Osteocyte (in vitro differentiated cells): ENCODE measurements at regions not wholly inside any gene's neighbourhood (a gene's known extent, or its start where the extent isn't known, plus 50 kb on each side); places are given as distances from the start of the nearest gene placed in this dataset.

ENCODE experiments used
- DNase-seq: peaks from one replicate; pipeline ENCODE4 v3.0.0; 2021; ENCODE audit warnings: mixed read lengths; ENCODE audit not compliant: unreplicated experiment; ENCODE audit errors: extremely low spot score
- H3K27ac Mint-ChIP-seq: one replicate; pipeline ENCODE4 v1.8.0; 2021; ENCODE audit warnings: mild to moderate bottlenecking, mixed read lengths; ENCODE audit not compliant: unreplicated experiment
- H3K27me3 Mint-ChIP-seq: one replicate; pipeline ENCODE4 v1.8.0; 2021; ENCODE audit warnings: mixed read lengths; ENCODE audit not compliant: unreplicated experiment
- H3K36me3 Mint-ChIP-seq: one replicate; pipeline ENCODE4 v1.8.0; 2021; ENCODE audit warnings: mixed read lengths; ENCODE audit not compliant: unreplicated experiment
- H3K4me1 Mint-ChIP-seq: one replicate; pipeline ENCODE4 v1.8.0; 2021; ENCODE audit warnings: mixed read lengths; ENCODE audit not compliant: unreplicated experiment
- H3K4me3 Mint-ChIP-seq: one replicate; pipeline ENCODE4 v1.8.0; 2021; ENCODE audit warnings: mild to moderate bottlenecking, moderate library complexity, mixed read lengths; ENCODE audit not compliant: unreplicated experiment
- H3K9me3 Mint-ChIP-seq: one replicate; pipeline ENCODE4 v1.8.0; 2021; ENCODE audit warnings: mixed read lengths; ENCODE audit not compliant: unreplicated experiment
- CTCF ChIP-seq: fragments of 200-600 bp; sonication (generic); IDR thresholded peaks from 2 replicates; pipeline ENCODE4 v1.5.0; 2021; ENCODE audit warnings: antibody characterized with exemption, mild to moderate bottlenecking, moderate library complexity

- DNase-seq: no peak
- H3K4me3 Mint-ChIP-seq: no peak overlapping the region
- no peaks in the 10 kb centered on the region for H3K4me1 Mint-ChIP-seq
- no peaks in the 10 kb centered on the region for H3K27me3 Mint-ChIP-seq
- peaks cover 6% of the 10 kb centered on the region for H3K9me3 Mint-ChIP-seq
- no peak overlapping the region for H3K27ac Mint-ChIP-seq
- H3K36me3 Mint-ChIP-seq: no peaks in the 10 kb centered on the region
- TF ChIP-seq CTCF: no peak
Observed at GRCh38 chr1:104440011-104440410, 690.3 kb downstream of the AMY1C start.

- no peak for DNase-seq
- peaks cover 29% of the 10 kb centered on the region for H3K9me3 Mint-ChIP-seq
- no peak for TF ChIP-seq CTCF
- no peak overlapping the region for H3K27ac Mint-ChIP-seq
- no peak overlapping the region for H3K4me3 Mint-ChIP-seq
- no peaks in the 10 kb centered on the region for H3K36me3 Mint-ChIP-seq
- no peaks in the 10 kb centered on the region for H3K4me1 Mint-ChIP-seq
- no peaks in the 10 kb centered on the region for H3K27me3 Mint-ChIP-seq
Observed at GRCh38 chr1:104456724-104457123, 707.0 kb downstream of the AMY1C start.

- TF ChIP-seq CTCF: no peak
- Mint-ChIP-seq H3K36me3 (no peaks in the 10 kb centered on the region), H3K9me3 (peaks cover 31% of the 10 kb centered on the region), H3K27ac (no peak overlapping the region), H3K27me3 (no peaks in the 10 kb centered on the region), H3K4me3 (no peak overlapping the region), H3K4me1 (no peaks in the 10 kb centered on the region)
- no peak for DNase-seq
Observed at GRCh38 chr1:104459886-104460285, 710.2 kb downstream of the AMY1C start.

GRCh38 chr1:104460880-104461279 lies 711.2 kb downstream of the AMY1C start:
- Mint-ChIP-seq H3K27ac (no peak overlapping the region), H3K4me3 (no peak overlapping the region), H3K4me1 (no peaks in the 10 kb centered on the region), H3K9me3 (peaks cover 25% of the 10 kb centered on the region), H3K36me3 (no peaks in the 10 kb centered on the region), H3K27me3 (no peaks in the 10 kb centered on the region)
- TF ChIP-seq CTCF: no peak
- DNase-seq: no peak

GRCh38 chr1:104463126-104463697 lies 713.5 kb downstream of the AMY1C start:
- Mint-ChIP-seq H3K27ac (no peak overlapping the region), H3K9me3 (peaks cover 38% of the 10 kb centered on the region), H3K4me1 (no peaks in the 10 kb centered on the region), H3K27me3 (no peaks in the 10 kb centered on the region), H3K4me3 (no peak overlapping the region), H3K36me3 (no peaks in the 10 kb centered on the region)
- TF ChIP-seq CTCF: no peak
- no peak for DNase-seq
